ENCODE measurements at regions not wholly inside any gene's neighbourhood (a gene's known extent, or its start where the extent isn't known, plus 50 kb on each side); places are given as distances from the start of the nearest gene placed in this dataset.

DNA sequence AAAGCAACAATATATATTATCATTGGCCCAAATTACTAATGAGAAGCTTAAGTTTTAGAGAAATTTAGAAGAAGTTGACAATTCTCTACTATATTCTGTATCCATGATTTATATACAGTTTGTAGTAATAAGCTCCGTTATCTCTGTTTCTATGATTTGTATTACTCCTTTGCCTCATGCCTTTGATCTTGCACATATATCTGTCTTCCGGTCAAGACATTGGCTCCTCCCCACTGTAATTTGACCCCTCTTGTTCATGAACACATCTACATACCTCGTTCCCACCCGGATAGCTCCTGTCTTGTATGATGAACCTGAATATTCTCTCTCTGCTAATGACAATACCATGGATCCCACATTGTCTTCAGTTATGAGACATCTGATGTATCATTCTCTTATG is 581.0 kb upstream of the RGS18 start:
- H3K9me3 ChIP-seq, result no peaks in the 10 kb centered on the region
- H3K4me1 ChIP-seq, result no peaks in the 10 kb centered on the region
- intact Hi-C loops (cut with DNase I), result no loop called here
- no peaks in the 10 kb centered on the region for H3K36me3 ChIP-seq
- H3K27me3 ChIP-seq, result no peaks in the 10 kb centered on the region
- H3K9ac ChIP-seq (ENCODE audit: low read depth in 2 of 2, low read length in 2 of 2), result no peak overlapping the region
- TF ChIP-seq, protein P1, sequence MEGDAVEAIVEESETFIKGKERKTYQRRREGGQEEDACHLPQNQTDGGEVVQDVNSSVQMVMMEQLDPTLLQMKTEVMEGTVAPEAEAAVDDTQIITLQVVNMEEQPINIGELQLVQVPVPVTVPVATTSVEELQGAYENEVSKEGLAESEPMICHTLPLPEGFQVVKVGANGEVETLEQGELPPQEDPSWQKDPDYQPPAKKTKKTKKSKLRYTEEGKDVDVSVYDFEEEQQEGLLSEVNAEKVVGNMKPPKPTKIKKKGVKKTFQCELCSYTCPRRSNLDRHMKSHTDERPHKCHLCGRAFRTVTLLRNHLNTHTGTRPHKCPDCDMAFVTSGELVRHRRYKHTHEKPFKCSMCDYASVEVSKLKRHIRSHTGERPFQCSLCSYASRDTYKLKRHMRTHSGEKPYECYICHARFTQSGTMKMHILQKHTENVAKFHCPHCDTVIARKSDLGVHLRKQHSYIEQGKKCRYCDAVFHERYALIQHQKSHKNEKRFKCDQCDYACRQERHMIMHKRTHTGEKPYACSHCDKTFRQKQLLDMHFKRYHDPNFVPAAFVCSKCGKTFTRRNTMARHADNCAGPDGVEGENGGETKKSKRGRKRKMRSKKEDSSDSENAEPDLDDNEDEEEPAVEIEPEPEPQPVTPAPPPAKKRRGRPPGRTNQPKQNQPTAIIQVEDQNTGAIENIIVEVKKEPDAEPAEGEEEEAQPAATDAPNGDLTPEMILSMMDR (IDR thresholded peaks at IDR 0.05), result no peak
- no peak for DNase-seq
- H3K4me3 ChIP-seq, result no peak overlapping the region
- no peak overlapping the region for H3K27ac ChIP-seq

DNA sequence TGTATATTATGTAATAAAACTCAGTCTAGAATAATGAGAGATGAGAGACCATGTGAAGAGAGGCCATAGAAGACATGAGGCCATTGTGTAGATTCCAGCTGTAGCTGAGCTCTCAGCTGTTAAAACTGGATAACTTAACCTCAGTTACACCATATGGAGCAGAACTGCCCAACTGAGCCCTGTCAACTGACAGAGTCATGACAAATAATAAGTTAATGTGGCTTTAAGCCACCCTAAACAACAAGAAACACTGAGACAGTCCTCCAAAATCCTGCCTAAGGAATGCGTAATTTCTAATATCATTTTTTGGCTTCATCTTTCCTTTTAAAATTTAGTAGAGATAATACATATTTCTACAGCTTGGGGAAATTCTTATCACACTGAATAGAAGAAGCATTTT is 580.0 kb upstream of the RGS18 start:
- Histone ChIP-seq H3K9me3 (no peaks in the 10 kb centered on the region), H3K4me3 (no peak overlapping the region), H3K27me3 (no peaks in the 10 kb centered on the region), H3K27ac (no peak overlapping the region), H3K4me1 (no peaks in the 10 kb centered on the region), H3K9ac (ENCODE audit: low read depth in 2 of 2, low read length in 2 of 2) (no peak overlapping the region), H3K36me3 (no peaks in the 10 kb centered on the region)
- TF ChIP-seq, protein P1 (IDR thresholded peaks at IDR 0.05), result no peak
- intact Hi-C loops (cut with DNase I), result no loop called here
- no peak for DNase-seq

DNA sequence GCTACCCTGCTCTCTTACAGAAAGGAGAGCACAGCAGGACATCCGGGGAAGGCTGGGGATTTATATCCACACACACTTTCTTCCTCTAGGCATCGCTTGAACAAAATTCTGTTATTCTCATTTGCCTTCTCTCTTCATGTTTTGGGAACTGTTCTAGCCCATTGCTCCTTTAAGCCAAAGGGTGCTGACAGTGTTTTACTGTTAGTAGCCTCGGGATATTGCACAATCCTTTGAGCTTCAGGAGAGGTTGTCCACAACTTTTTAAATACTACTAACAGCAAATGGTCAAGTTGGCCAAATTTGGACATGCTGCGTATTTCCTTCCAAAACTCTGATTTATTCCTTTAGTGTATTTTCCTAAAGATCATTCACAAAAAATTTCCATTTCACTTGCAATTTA is 579.2 kb upstream of the RGS18 start:
- no peak overlapping the region for H3K4me3 ChIP-seq
- no peaks in the 10 kb centered on the region for H3K9me3 ChIP-seq
- no peaks in the 10 kb centered on the region for H3K36me3 ChIP-seq
- no peaks in the 10 kb centered on the region for H3K4me1 ChIP-seq
- no peak overlapping the region for H3K9ac ChIP-seq (ENCODE audit: low read depth in 2 of 2, low read length in 2 of 2)
- intact Hi-C loops (cut with DNase I), result no loop called here
- TF ChIP-seq, protein P1 (IDR thresholded peaks at IDR 0.05), result no peak
- no peaks in the 10 kb centered on the region for H3K27me3 ChIP-seq
- H3K27ac ChIP-seq, result no peak overlapping the region
- DNase-seq, result no peak

DNA sequence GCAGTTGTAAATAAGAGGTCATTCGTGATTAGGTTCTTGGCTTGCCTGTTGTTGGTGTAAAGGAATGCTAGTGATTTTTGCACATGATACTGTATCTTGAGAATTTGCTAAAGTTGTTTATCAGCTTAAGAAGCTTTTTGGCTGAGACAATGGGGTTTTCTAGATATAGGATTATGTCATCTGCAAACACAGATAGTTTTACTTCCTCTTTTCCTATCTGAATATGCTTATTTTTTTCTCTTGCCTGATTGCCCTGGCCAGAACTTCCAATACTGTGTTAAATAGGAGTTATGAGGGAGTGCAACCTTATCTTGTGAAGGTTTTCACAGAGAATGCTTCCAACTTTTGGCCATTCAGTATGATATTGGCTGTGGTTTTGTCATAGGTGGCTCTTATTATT is 576.1 kb upstream of the RGS18 start:
- Histone ChIP-seq H3K36me3 (no peaks in the 10 kb centered on the region), H3K4me3 (no peak overlapping the region), H3K9ac (ENCODE audit: low read depth in 2 of 2, low read length in 2 of 2) (no peak overlapping the region), H3K9me3 (no peaks in the 10 kb centered on the region), H3K4me1 (no peaks in the 10 kb centered on the region), H3K27ac (no peak overlapping the region), H3K27me3 (no peaks in the 10 kb centered on the region)
- intact Hi-C loops (cut with DNase I), result no loop called here
- DNase-seq, result no peak
- TF ChIP-seq, protein P1 (IDR thresholded peaks at IDR 0.05), result no peak

DNA sequence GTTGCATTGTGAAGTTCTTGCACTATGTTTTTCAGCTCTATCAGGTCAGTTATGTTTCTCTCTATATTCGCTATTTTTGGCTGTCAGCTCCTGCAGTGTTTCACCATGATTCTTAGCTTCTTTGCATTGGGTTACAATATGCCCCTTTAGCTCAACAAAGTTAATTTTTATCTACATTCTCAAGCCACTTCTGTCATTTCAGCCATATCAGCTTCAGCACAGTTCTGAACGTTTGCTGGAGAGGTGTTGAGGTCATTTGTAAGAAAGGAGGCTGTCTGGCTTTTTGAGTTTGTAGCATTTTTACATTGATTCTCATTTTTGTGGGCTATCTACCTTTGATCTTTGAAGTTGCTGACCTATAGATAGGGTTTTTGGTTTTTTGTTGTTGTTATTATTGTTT is 573.2 kb upstream of the RGS18 start:
- Histone ChIP-seq H3K27ac (no peak overlapping the region), H3K27me3 (no peaks in the 10 kb centered on the region), H3K4me1 (no peaks in the 10 kb centered on the region), H3K9me3 (no peaks in the 10 kb centered on the region), H3K4me3 (no peak overlapping the region), H3K36me3 (no peaks in the 10 kb centered on the region), H3K9ac (ENCODE audit: low read depth in 2 of 2, low read length in 2 of 2) (no peak overlapping the region)
- TF ChIP-seq, protein P1 (IDR thresholded peaks at IDR 0.05), result no peak
- DNase-seq, result no peak
- intact Hi-C loops (cut with DNase I), result no loop called here

DNA sequence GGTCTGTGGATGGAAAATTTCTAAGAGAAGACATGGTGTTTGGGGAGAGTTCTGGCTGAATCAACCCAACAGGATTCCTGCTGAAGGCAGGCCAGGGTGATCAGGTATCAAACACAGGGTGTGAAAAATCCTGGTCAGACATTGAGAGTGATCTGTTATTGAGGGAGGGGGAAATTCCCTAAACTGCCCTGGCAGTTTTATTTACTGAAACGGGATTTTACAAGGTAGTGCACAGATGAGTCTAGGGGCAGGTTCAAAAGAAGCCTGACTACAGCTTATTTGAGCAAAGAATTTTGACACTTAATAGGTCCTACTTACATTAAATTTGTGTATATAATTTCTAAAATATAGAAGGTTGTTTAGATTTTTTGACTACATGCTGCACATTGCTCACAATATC is 569.4 kb upstream of the RGS18 start:
- Histone ChIP-seq H3K27me3 (no peaks in the 10 kb centered on the region), H3K4me3 (no peak overlapping the region), H3K9ac (ENCODE audit: low read depth in 2 of 2, low read length in 2 of 2) (no peak overlapping the region), H3K9me3 (no peaks in the 10 kb centered on the region), H3K36me3 (no peaks in the 10 kb centered on the region), H3K27ac (no peak overlapping the region), H3K4me1 (no peaks in the 10 kb centered on the region)
- TF ChIP-seq, protein P1 (IDR thresholded peaks at IDR 0.05), result no peak
- DNase-seq, result no peak
- intact Hi-C loops (cut with DNase I), result no loop called here

Measured in colonic mucosa (tissue), 4 donors.